HG02852 (cell line): ENCODE measurements at regions not wholly inside any gene's neighbourhood (a gene's known extent, or its start where the extent isn't known, plus 50 kb on each side); places are given as distances from the start of the nearest gene placed in this dataset.

Experiments used
- ATAC-seq: cut with Tn5 transposase; IDR thresholded peaks from one replicate; pipeline ENCODE4 v1.9.1; 2021; ENCODE audit warnings: mild to moderate bottlenecking, moderate library complexity; ENCODE audit not compliant: unreplicated experiment

DNA sequence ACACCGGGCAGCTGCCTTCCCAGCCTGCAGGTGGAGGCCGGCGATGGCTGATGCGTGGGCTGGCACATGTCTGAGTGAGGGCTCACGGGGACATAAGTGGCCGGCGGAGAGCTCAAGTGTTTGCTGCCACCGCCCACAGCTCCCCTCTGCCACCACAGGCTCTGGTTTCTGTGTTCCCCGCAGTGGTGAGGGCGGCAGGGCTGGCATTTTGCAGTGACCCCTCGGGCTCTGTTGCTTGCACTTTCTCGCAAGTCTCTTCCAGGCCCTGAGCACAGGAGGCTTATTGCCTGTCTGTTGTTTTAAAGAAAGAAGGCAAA, 271.0 kb upstream of the RTL1 start:
- no peak for ATAC-seq

- no peak for ATAC-seq
Observed at GRCh38 chr14:101174980-101175606, 271.6 kb upstream of the RTL1 start.

GRCh38 chr14:101175731-101176534, 272.4 kb upstream of the RTL1 start:
- ATAC-seq = no peak

GRCh38 chr14:101176535-101177205, 273.1 kb upstream of the RTL1 start:
- no peak for ATAC-seq

DNA sequence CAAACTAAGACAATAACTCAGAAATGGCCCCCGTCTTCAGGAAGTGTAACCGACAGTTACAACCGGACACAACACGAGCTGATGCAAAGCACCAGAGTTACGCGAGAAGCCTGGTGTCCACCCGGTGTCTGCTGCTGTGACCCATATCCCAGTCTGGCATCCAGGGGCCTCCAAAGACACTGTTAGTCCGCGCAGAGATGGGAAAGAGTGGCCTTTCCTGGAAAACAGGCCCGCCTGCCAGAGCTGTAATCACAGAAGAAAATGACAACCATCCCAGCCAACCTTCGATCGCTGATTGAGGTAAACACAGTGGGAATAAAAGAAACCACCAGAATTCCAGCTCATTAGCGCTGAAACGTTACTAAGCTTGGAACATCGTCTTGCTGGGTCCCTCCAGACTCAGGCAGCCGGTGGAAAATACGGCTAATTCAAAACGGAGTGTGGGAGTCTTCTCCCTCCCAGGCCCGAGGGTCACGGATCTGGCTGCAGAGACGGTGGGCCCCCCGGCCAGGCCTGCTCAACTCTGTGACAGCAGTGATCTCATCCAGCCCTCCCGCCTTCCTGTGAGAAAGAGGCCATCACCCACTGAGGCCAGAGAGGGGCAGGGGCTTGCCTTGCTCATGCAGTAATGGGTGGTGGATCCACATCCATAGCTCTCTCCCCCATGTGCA, 273.9 kb upstream of the RTL1 start:
- ATAC-seq = no peak

GRCh38 chr14:101178184-101179072, 274.9 kb upstream of the RTL1 start:
- no peak for ATAC-seq

- ATAC-seq = no peak
Observed at GRCh38 chr14:101179691-101180211, 276.2 kb upstream of the RTL1 start.

DNA sequence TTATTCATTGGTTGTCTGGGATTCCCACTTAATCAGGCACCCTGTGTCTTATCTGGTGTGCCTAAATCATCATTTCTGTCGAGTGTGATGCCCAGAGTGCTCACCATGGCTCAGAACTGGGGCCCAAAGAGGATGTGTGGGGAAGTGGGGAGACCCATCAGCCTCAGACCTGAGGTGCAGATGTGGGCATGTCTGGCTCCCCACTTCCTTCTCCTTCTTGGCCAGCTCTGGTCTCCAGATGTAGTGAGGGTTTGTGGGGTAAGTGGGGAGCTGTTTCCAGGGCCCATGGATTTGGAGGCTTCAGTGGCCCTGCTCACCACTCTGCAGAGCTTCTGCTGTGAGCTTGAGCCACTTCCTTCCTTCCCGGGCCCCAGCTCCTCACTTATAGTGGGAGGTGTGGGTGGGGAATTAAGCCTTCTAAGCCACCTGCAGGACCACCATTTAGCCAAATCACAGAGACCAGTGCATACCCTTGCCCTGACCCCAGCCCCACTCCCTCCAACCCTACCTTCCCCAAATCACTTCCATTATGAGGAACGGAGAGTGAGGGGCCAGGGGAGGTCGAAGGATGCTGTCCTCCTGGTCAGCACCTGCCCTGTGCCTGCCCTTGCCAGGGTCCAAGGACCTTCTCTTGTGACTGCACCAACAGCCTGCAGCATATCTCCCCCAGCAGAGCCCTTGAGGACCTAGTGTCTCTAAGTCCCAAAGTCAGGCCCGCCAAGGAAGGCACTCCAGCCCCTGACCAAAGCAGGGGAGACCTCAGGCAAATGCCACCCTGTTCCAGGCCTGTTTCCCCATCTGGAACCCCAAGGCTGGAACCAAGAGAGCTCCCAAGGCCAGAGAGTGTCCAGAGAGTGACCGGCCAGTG, 278.2 kb upstream of the RTL1 start:
- ATAC-seq = no peak

GRCh38 chr14:101182476-101182875, 279.0 kb upstream of the RTL1 start:
- no peak for ATAC-seq

DNA sequence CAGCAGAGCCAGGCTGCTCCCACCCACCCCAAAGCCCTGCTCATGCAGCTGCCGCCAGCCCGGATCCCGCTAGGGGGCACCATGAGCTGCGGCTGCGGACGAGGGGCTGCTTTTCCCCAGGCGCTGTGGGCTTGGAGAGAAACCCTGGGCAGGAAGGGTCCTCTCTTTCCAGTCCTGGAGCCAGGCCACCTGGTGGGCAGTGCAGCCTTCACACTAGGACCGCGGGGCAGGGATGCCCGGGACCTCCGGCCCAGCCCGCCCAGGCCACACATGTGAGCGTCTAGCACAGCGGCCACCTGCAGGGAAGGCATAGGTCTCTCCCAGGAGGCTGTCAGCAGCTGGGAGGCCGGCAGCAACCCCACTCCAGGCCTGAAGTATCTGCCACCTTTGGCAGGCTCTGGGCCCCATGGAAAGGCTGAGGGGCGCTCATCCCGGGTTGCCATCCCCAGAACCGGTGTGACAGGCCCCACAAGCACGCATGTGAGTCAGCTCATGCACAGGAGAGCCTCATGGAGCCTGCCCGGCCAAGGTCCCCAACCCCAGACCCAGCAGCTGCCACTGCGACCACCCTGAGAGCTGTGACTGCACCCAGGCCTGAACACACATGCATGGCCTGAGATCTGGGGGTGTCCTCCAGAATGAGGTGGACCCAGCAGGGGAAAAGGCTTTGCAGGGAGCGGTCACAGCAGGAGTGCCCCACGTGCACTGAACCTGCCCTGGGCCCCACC, 280.0 kb upstream of the RTL1 start:
- no peak for ATAC-seq

- ATAC-seq = no peak
Observed at GRCh38 chr14:101184104-101184455, 280.6 kb upstream of the RTL1 start.

DNA sequence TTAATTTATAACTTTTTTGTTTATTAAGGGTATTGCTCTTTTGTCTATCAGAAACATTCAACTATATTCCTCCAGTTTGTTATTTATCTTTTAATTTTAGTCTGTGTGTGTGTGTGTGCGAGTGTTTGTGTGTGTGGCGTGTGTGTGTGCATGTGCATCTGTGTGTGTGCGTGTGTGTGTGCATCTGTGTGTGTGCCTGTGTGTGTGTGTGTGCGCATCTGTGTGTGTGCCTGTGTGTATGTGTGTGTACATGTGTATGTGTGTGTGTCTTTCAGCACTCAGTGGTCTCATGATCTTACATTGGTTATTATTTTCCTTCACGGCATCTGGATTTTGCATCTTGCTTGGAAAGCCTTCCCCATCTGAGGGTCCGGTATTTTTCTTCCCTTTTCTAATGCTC, 281.1 kb upstream of the RTL1 start:
- ATAC-seq = no peak

DNA sequence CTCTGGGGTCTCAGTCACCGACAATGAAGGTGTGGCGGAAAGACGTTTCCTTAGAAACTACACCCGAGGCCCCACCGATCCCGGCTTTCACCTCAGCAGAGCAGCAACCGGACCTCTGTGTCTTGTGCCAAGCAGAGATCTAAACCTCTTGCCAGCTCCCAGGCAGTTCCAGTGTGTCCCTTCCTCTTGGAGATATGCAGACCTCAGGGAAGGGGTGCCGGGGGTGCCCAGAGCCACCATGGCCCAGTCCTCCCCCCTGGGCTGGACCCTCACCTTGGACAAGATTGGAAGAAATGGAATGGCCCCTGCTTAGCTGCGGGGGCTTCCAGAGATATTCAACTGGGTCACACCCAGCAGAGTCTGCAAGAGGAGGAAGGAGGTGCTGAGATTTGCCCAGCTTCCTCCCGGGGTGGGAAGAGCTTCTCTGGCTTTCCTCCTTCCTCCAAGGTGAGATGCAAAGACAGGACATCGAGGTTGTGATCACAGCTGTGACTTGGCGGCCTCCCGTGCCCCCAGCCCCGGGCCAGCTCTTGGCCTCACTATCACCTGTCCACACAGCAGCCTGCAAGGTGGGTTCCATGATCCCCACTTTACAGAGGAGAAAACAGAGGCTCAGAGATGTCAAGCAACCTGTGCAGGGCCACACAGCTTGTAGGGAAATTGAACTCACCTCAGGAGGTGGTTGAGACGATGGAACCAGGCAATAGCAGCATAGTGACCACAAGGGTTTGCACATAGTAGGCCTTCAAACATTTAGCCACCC, 281.7 kb upstream of the RTL1 start:
- no peak for ATAC-seq

- no peak for ATAC-seq
Observed at GRCh38 chr14:101185946-101186345, 282.4 kb upstream of the RTL1 start.

DNA sequence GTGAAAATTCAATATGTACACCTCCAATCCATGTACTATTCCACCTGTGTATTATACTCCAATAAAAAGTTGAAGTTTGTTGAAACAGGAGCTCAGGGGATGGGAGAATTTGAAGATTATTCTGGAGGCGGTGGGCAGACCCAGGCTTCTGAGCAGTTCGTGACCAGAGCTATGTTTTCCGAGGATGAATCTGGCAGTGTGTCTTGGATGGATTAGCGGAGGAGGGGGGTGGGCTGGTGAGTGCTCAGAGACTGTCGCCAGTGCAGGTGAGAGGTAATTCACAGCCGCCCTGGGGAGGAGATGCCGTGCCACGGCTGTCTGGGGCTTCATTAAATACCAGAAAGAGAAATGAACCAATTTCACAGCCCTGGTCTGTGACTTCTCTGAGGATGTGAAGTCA, 283.0 kb upstream of the RTL1 start:
- ATAC-seq = no peak

- no peak for ATAC-seq
Observed at GRCh38 chr14:101186992-101187815, 283.7 kb upstream of the RTL1 start.

DNA sequence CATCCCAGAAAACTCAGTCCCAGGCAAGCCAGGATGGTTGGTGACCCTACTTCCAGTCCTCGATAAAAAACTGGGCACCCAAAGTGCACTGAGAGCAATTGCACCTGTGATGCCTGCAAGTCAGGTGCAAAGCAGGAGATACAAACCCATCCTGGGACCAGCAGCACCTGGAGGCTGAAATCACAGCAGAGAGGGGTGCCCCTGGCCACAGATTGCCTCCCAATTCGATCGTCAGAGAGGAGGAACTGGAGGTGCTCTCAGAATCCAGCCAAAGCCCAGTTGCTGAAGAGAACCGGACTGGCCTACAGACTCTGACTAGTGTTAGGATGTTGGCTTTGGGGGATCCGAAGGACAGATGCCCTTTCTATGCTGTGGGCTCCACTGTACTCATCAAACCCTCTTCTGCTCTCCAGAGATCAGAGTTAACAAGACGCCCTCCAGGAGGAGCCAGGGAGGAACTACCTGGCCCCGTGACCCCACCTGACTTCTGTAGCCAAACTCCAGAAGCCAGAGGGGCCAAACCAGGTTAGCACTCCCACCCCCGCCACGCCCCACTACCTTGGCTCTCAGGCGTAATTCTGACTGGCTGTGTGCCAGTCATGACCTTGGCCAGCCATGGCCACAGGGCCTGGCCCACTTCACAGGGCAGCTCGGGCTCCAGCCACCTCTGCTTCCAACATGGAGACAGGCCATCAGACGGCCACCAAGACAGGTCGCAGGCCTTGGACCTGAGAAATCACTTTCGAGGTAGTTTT, 284.5 kb upstream of the RTL1 start:
- ATAC-seq = no peak
